ENCODE measurements at regions not wholly inside any gene's neighbourhood (a gene's known extent, or its start where the extent isn't known, plus 50 kb on each side); places are given as distances from the start of the nearest gene placed in this dataset.
A peak's percentile ranks its signal among the peaks of the same experiment; 100 is the strongest.

DNA sequence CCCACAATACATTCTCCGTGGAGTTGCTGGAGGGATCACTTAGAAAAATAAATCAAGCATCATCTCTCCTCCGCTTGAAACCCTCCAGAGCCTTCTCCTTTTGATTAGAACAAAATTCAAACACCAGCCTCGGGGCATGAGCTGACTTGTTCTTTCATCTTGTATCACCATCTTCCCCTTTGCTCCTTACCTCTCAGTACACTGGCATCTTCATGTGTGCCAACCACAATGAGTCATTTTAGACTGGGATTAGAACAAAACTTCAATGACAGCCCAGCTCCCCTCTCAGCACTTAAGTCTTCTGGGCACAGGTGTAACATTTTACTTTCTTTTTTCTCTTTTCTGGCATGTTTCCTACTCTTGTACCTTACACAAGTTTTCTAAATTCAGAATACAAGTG is 1159.2 kb upstream of the TMEM132C start:
- Histone ChIP-seq H4K20me1 (ENCODE audit: insufficient read depth) (no peaks in the 10 kb centered on the region), H3K27ac (ENCODE audit: low read length) (peak overlapping the region; percentile 54), H3K27me3 (ENCODE audit: insufficient read depth, low read depth, low read length) (no peaks in the 10 kb centered on the region), H3K9me3 (ENCODE audit: low read length) (no peaks in the 10 kb centered on the region), H3K79me2 (replicated peaks; ENCODE audit: insufficient read depth, low read length) (no peaks in the 10 kb centered on the region), H3K4me2 (ENCODE audit: low read length) (no peak overlapping the region), H3K9me2 (ENCODE audit: insufficient read depth, low read length) (no peaks in the 10 kb centered on the region), H3K36me3 (ENCODE audit: insufficient read depth, low read length) (no peaks in the 10 kb centered on the region), H3K4me3 (ENCODE audit: low read length) (no peak overlapping the region), H3K9ac (ENCODE audit: low read length) (peak overlapping the region; percentile 21), H3F3A (ENCODE audit: insufficient read depth, low read length, poor library complexity, severe bottlenecking) (no peaks in the 10 kb centered on the region), H2AFZ (ENCODE audit: low read depth, low read length) (no peak overlapping the region)
- no peak for TF ChIP-seq TAF1 (IDR thresholded peaks at IDR 0.05; ENCODE audit: low read depth)
- no peak for TF ChIP-seq POLR2AphosphoS5 (IDR thresholded peaks at IDR 0.05)
- TF ChIP-seq EZH2 (IDR thresholded peaks at IDR 0.05; ENCODE audit: borderline replicate concordance, insufficient read depth, low read length, poor library complexity, severe bottlenecking), result no peak
- TF ChIP-seq, protein P1, sequence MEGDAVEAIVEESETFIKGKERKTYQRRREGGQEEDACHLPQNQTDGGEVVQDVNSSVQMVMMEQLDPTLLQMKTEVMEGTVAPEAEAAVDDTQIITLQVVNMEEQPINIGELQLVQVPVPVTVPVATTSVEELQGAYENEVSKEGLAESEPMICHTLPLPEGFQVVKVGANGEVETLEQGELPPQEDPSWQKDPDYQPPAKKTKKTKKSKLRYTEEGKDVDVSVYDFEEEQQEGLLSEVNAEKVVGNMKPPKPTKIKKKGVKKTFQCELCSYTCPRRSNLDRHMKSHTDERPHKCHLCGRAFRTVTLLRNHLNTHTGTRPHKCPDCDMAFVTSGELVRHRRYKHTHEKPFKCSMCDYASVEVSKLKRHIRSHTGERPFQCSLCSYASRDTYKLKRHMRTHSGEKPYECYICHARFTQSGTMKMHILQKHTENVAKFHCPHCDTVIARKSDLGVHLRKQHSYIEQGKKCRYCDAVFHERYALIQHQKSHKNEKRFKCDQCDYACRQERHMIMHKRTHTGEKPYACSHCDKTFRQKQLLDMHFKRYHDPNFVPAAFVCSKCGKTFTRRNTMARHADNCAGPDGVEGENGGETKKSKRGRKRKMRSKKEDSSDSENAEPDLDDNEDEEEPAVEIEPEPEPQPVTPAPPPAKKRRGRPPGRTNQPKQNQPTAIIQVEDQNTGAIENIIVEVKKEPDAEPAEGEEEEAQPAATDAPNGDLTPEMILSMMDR (IDR thresholded peaks at IDR 0.05; ENCODE audit: poor library complexity, severe bottlenecking), result no peak
- no peak for TF ChIP-seq EP300 (conservative IDR thresholded peaks at IDR 0.05; ENCODE audit: poor library complexity, severe bottlenecking)
- TF ChIP-seq, protein P2, sequence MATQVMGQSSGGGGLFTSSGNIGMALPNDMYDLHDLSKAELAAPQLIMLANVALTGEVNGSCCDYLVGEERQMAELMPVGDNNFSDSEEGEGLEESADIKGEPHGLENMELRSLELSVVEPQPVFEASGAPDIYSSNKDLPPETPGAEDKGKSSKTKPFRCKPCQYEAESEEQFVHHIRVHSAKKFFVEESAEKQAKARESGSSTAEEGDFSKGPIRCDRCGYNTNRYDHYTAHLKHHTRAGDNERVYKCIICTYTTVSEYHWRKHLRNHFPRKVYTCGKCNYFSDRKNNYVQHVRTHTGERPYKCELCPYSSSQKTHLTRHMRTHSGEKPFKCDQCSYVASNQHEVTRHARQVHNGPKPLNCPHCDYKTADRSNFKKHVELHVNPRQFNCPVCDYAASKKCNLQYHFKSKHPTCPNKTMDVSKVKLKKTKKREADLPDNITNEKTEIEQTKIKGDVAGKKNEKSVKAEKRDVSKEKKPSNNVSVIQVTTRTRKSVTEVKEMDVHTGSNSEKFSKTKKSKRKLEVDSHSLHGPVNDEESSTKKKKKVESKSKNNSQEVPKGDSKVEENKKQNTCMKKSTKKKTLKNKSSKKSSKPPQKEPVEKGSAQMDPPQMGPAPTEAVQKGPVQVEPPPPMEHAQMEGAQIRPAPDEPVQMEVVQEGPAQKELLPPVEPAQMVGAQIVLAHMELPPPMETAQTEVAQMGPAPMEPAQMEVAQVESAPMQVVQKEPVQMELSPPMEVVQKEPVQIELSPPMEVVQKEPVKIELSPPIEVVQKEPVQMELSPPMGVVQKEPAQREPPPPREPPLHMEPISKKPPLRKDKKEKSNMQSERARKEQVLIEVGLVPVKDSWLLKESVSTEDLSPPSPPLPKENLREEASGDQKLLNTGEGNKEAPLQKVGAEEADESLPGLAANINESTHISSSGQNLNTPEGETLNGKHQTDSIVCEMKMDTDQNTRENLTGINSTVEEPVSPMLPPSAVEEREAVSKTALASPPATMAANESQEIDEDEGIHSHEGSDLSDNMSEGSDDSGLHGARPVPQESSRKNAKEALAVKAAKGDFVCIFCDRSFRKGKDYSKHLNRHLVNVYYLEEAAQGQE (IDR thresholded peaks at IDR 0.05; ENCODE audit: borderline replicate concordance), result no peak
- TF ChIP-seq RAD21 (conservative IDR thresholded peaks at IDR 0.05), result no peak
- TF ChIP-seq MXI1 (conservative IDR thresholded peaks at IDR 0.05; ENCODE audit: poor library complexity, severe bottlenecking), result no peak
- no peak for TF ChIP-seq SMC3 (conservative IDR thresholded peaks at IDR 0.05; ENCODE audit: poor library complexity)

DNA sequence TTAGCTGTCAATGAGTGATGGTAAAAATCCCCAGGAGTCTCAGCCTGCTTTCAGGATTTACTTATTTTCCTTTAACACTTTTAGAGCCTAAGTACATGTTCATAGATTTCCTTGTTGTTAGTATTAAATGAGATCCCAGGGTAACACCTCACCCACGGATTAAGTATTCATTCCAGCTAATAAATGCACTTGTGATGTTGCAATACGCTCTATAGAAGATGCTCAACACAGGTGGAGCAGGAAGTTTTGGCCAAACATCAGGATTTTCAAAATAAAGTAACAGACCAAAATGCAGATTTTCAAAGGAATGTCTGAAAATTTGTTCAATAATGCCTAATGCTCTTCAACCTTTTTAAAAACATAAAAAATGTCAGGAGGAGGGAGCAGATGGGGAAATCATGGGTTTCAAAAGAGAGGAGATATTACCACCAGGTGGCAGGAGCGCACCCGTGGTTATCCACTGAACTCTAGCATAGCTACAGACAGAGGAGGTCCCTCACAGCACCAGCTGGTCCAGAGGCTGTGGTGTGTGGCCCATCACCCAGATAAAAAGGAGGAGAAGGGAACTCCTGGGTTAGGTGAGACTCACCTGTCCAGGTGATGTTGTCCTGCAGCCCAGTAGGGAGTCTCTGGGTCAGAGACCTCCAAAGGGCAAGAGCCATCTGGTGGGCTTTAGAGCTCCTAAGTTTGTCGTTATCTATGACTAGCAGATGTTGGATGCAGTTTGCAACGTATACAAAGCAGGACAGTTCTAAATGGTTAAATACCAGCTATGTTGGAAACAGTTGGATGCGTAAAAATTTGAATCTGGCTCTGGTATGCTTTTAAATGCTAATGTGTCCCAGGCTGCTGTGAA is 1158.4 kb upstream of the TMEM132C start:
- no peak overlapping the region for H3K4me3 ChIP-seq (ENCODE audit: low read length)
- H3K9me3 ChIP-seq (ENCODE audit: low read length), result no peaks in the 10 kb centered on the region

More for the DNA sequence above, 1158.4 kb upstream of the TMEM132C start:
- no peaks in the 10 kb centered on the region for H3K9me2 ChIP-seq (ENCODE audit: insufficient read depth, low read length)
- TF ChIP-seq SMC3 (conservative IDR thresholded peaks at IDR 0.05; ENCODE audit: poor library complexity), result peak; percentile 77
- TF ChIP-seq, protein P2 (IDR thresholded peaks at IDR 0.05; ENCODE audit: borderline replicate concordance), result peak; percentile 57
- no peak for TF ChIP-seq EP300 (conservative IDR thresholded peaks at IDR 0.05; ENCODE audit: poor library complexity, severe bottlenecking)
- TF ChIP-seq RAD21 (conservative IDR thresholded peaks at IDR 0.05), result peak; percentile 68
- TF ChIP-seq POLR2AphosphoS5 (IDR thresholded peaks at IDR 0.05), result no peak
- no peak for TF ChIP-seq TAF1 (IDR thresholded peaks at IDR 0.05; ENCODE audit: low read depth)
- TF ChIP-seq, protein P1 (IDR thresholded peaks at IDR 0.05; ENCODE audit: poor library complexity, severe bottlenecking), result peak; percentile 69
- no peak for TF ChIP-seq MXI1 (conservative IDR thresholded peaks at IDR 0.05; ENCODE audit: poor library complexity, severe bottlenecking)
- H3K9ac ChIP-seq (ENCODE audit: low read length), result no peak overlapping the region
- no peaks in the 10 kb centered on the region for H3K36me3 ChIP-seq (ENCODE audit: insufficient read depth, low read length)
- no peaks in the 10 kb centered on the region for H3F3A ChIP-seq (ENCODE audit: insufficient read depth, low read length, poor library complexity, severe bottlenecking)
- no peak overlapping the region for H2AFZ ChIP-seq (ENCODE audit: low read depth, low read length)
- H3K4me2 ChIP-seq (ENCODE audit: low read length), result no peak overlapping the region
- no peaks in the 10 kb centered on the region for H4K20me1 ChIP-seq (ENCODE audit: insufficient read depth)
- no peaks in the 10 kb centered on the region for H3K27me3 ChIP-seq (ENCODE audit: insufficient read depth, low read depth, low read length)
- H3K27ac ChIP-seq (ENCODE audit: low read length), result peak overlapping the region; percentile 54
- no peaks in the 10 kb centered on the region for H3K79me2 ChIP-seq (replicated peaks; ENCODE audit: insufficient read depth, low read length)
